Loucy (cell line): ENCODE measurements at regions not wholly inside any gene's neighbourhood (a gene's known extent, or its start where the extent isn't known, plus 50 kb on each side); places are given as distances from the start of the nearest gene placed in this dataset.

Experiments used
- H2AFZ ChIP-seq: fragments of 200-600 bp; sonication (generic); 2 replicates; pipeline ENCODE4 v1.6.0; 2016; ENCODE audit warnings: antibody characterized with exemption, mild to moderate bottlenecking, low read length, moderate library complexity
- H3F3A ChIP-seq: fragments of 200-600 bp; 2 replicates; pipeline ENCODE4 v1.6.0; 2016; ENCODE audit warnings: antibody characterized with exemption, low read depth, mild to moderate bottlenecking
- H3K27me3 ChIP-seq: fragments of 200-600 bp; sonication (generic); 2 replicates; pipeline ENCODE4 v1.6.1; 2014; ENCODE audit warnings: low read length, mild to moderate bottlenecking; ENCODE audit not compliant: insufficient read depth, poor library complexity, severe bottlenecking
- H3K36me3 ChIP-seq: fragments of 200-600 bp; sonication (generic); 2 replicates; pipeline ENCODE4 v1.6.1; 2016; ENCODE audit warnings: low read length; ENCODE audit not compliant: insufficient read depth
- H3K4me1 ChIP-seq: fragments of 200-600 bp; sonication (generic); 2 replicates; pipeline ENCODE4 v1.5.1; 2014; ENCODE audit warnings: low read length, mild to moderate bottlenecking; ENCODE audit not compliant: insufficient read depth, poor library complexity, severe bottlenecking
- H3K4me2 ChIP-seq: fragments of 200-600 bp; sonication (generic); 2 replicates; pipeline ENCODE4 v1.6.0; 2014; ENCODE audit warnings: antibody characterized with exemption, low read length, low read depth, mild to moderate bottlenecking; ENCODE audit not compliant: poor library complexity, severe bottlenecking
- H3K4me3 ChIP-seq: fragments of 200-600 bp; sonication (generic); 2 replicates; pipeline ENCODE4 v1.5.1; 2014; ENCODE audit warnings: low read length, mild to moderate bottlenecking, mixed read lengths; ENCODE audit not compliant: poor library complexity, severe bottlenecking
- H3K79me2 ChIP-seq: fragments of 200-600 bp; sonication (generic); 2 replicates; pipeline ENCODE4 v1.6.1; 2014; ENCODE audit warnings: low read length; ENCODE audit not compliant: insufficient read depth
- H3K9ac ChIP-seq: fragments of 200-600 bp; sonication (generic); 2 replicates; pipeline ENCODE4 v1.6.0; 2014; ENCODE audit warnings: mild to moderate bottlenecking, low read depth, low read length, moderate library complexity; ENCODE audit not compliant: poor library complexity, severe bottlenecking
- H3K9me2 ChIP-seq: fragments of 200-600 bp; sonication (generic); replicated peaks from 2 replicates; pipeline ENCODE4 v1.6.1; 2016; ENCODE audit warnings: low read depth, low read length, mixed read lengths
- H3K9me3 ChIP-seq: fragments of 200-600 bp; sonication (generic); 2 replicates; pipeline ENCODE4 v1.6.1; 2014; ENCODE audit warnings: mild to moderate bottlenecking, antibody characterized with exemption, low read length, low read depth; ENCODE audit not compliant: insufficient read depth
- H4K20me1 ChIP-seq: fragments of 200-600 bp; sonication (generic); 2 replicates; pipeline ENCODE4 v1.6.0; 2014; ENCODE audit warnings: antibody characterized with exemption, low read length, mild to moderate bottlenecking; ENCODE audit not compliant: insufficient read depth, poor library complexity, severe bottlenecking
- EZH2phosphoT487 ChIP-seq: fragments of 200-600 bp; IDR thresholded peaks from 2 replicates; pipeline ENCODE4 v1.6.1; 2018; ENCODE audit warnings: antibody characterized with exemption, mild to moderate bottlenecking, moderate library complexity, borderline replicate concordance
- TF ChIP-seq, protein P1 (sequence below): fragments of 200-600 bp; sonication (generic); conservative IDR thresholded peaks from 2 replicates; pipeline ENCODE4 v1.5.1; 2014; ENCODE audit warnings: mild to moderate bottlenecking, antibody characterized with exemption, low read length

GRCh38 chr13:79834876-79835275 is 353.9 kb downstream of the NDFIP2 start:
- TF ChIP-seq, protein P1, sequence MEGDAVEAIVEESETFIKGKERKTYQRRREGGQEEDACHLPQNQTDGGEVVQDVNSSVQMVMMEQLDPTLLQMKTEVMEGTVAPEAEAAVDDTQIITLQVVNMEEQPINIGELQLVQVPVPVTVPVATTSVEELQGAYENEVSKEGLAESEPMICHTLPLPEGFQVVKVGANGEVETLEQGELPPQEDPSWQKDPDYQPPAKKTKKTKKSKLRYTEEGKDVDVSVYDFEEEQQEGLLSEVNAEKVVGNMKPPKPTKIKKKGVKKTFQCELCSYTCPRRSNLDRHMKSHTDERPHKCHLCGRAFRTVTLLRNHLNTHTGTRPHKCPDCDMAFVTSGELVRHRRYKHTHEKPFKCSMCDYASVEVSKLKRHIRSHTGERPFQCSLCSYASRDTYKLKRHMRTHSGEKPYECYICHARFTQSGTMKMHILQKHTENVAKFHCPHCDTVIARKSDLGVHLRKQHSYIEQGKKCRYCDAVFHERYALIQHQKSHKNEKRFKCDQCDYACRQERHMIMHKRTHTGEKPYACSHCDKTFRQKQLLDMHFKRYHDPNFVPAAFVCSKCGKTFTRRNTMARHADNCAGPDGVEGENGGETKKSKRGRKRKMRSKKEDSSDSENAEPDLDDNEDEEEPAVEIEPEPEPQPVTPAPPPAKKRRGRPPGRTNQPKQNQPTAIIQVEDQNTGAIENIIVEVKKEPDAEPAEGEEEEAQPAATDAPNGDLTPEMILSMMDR: no peak
- no peak for TF ChIP-seq EZH2phosphoT487
- no peak overlapping the region for H3K4me3 ChIP-seq
- no peaks in the 10 kb centered on the region for H3K27me3 ChIP-seq
- H3K9ac ChIP-seq: no peak overlapping the region
- H3K9me2 ChIP-seq: no peaks in the 10 kb centered on the region
- no peaks in the 10 kb centered on the region for H3F3A ChIP-seq
- H3K36me3 ChIP-seq: no peaks in the 10 kb centered on the region
- H4K20me1 ChIP-seq: no peaks in the 10 kb centered on the region
- no peak overlapping the region for H2AFZ ChIP-seq
- no peak overlapping the region for H3K4me2 ChIP-seq
- no peaks in the 10 kb centered on the region for H3K4me1 ChIP-seq
- no peaks in the 10 kb centered on the region for H3K79me2 ChIP-seq
- H3K9me3 ChIP-seq: no peaks in the 10 kb centered on the region

GRCh38 chr13:79833991-79834390 is 353.0 kb downstream of the NDFIP2 start:
- no peaks in the 10 kb centered on the region for H3K36me3 ChIP-seq
- no peaks in the 10 kb centered on the region for H3F3A ChIP-seq
- no peak overlapping the region for H3K4me3 ChIP-seq
- H3K27me3 ChIP-seq: no peaks in the 10 kb centered on the region
- H3K4me2 ChIP-seq: no peak overlapping the region
- no peaks in the 10 kb centered on the region for H4K20me1 ChIP-seq
- TF ChIP-seq, protein P1: no peak
- no peak for TF ChIP-seq EZH2phosphoT487
- H3K4me1 ChIP-seq: no peaks in the 10 kb centered on the region
- no peaks in the 10 kb centered on the region for H3K9me2 ChIP-seq
- H2AFZ ChIP-seq: no peak overlapping the region
- H3K79me2 ChIP-seq: no peaks in the 10 kb centered on the region
- H3K9me3 ChIP-seq: no peaks in the 10 kb centered on the region
- no peak overlapping the region for H3K9ac ChIP-seq

- no peak overlapping the region for H3K4me3 ChIP-seq
- no peaks in the 10 kb centered on the region for H4K20me1 ChIP-seq
- no peak overlapping the region for H3K4me2 ChIP-seq
- no peaks in the 10 kb centered on the region for H3F3A ChIP-seq
- no peaks in the 10 kb centered on the region for H3K4me1 ChIP-seq
- no peaks in the 10 kb centered on the region for H3K27me3 ChIP-seq
- H3K36me3 ChIP-seq: no peaks in the 10 kb centered on the region
- H3K79me2 ChIP-seq: no peaks in the 10 kb centered on the region
- H3K9me2 ChIP-seq: no peaks in the 10 kb centered on the region
- H3K9me3 ChIP-seq: no peaks in the 10 kb centered on the region
- TF ChIP-seq EZH2phosphoT487: no peak
- TF ChIP-seq, protein P1: no peak
- no peak overlapping the region for H2AFZ ChIP-seq
- no peak overlapping the region for H3K9ac ChIP-seq
Measured at GRCh38 chr13:79831556-79831955, 350.6 kb downstream of the NDFIP2 start.
